GM18861 (cell line): ENCODE measurements at regions not wholly inside any gene's neighbourhood (a gene's known extent, or its start where the extent isn't known, plus 50 kb on each side); places are given as distances from the start of the nearest gene placed in this dataset.
A peak's percentile ranks its signal among the peaks of the same experiment; 100 is the strongest.

Source experiments
- ATAC-seq: cut with Tn5 transposase; IDR thresholded peaks from one replicate; pipeline ENCODE4 v1.9.1; 2021; ENCODE audit not compliant: unreplicated experiment

GRCh38 chr11:26134481-26135355 is 197.2 kb upstream of the ANO3 start:
- ATAC-seq: peak; percentile 33

GRCh38 chr11:26137651-26138050 is 194.3 kb upstream of the ANO3 start:
- no peak for ATAC-seq

GRCh38 chr11:26142891-26143290 is 189.0 kb upstream of the ANO3 start:
- ATAC-seq: no peak

- no peak for ATAC-seq
Measured at GRCh38 chr11:26143566-26144290, 188.2 kb upstream of the ANO3 start.

GRCh38 chr11:26144291-26144690 is 187.6 kb upstream of the ANO3 start:
- ATAC-seq: no peak

- ATAC-seq: no peak
Measured at GRCh38 chr11:26144911-26145310, 187.0 kb upstream of the ANO3 start.

- ATAC-seq: no peak
Measured at GRCh38 chr11:26149585-26149984, 182.3 kb upstream of the ANO3 start.

- no peak for ATAC-seq
Measured at GRCh38 chr11:26150031-26150430, 181.9 kb upstream of the ANO3 start.

GRCh38 chr11:26158251-26158650 is 173.7 kb upstream of the ANO3 start:
- ATAC-seq: no peak

- no peak for ATAC-seq
Measured at GRCh38 chr11:26162291-26162690, 169.6 kb upstream of the ANO3 start.

- ATAC-seq: no peak
Measured at GRCh38 chr11:26186389-26186788, 145.5 kb upstream of the ANO3 start.

- ATAC-seq: no peak
Measured at GRCh38 chr11:26187639-26188038, 144.3 kb upstream of the ANO3 start.

- no peak for ATAC-seq
Measured at GRCh38 chr11:26188554-26188953, 143.4 kb upstream of the ANO3 start.

- ATAC-seq: no peak
Measured at GRCh38 chr11:26191193-26191592, 140.7 kb upstream of the ANO3 start.

- ATAC-seq: no peak
Measured at GRCh38 chr11:26193694-26194365, 138.1 kb upstream of the ANO3 start.

- no peak for ATAC-seq
Measured at GRCh38 chr11:26194881-26195280, 137.0 kb upstream of the ANO3 start.

GRCh38 chr11:26198532-26199096 is 133.3 kb upstream of the ANO3 start:
- no peak for ATAC-seq

- ATAC-seq: no peak
Measured at GRCh38 chr11:26199331-26200095, 132.4 kb upstream of the ANO3 start.

GRCh38 chr11:26201411-26201810 is 130.5 kb upstream of the ANO3 start:
- ATAC-seq: no peak

GRCh38 chr11:26202754-26203153 is 129.2 kb upstream of the ANO3 start:
- no peak for ATAC-seq

GRCh38 chr11:26204101-26204500 is 127.8 kb upstream of the ANO3 start:
- no peak for ATAC-seq
